ENCODE measurements at regions not wholly inside any gene's neighbourhood (a gene's known extent, or its start where the extent isn't known, plus 50 kb on each side); places are given as distances from the start of the nearest gene placed in this dataset.

GRCh38 chr10:29962166-29962850 lies 97.1 kb downstream of the JCAD start:
- peak; percentile 52 for DNase-seq

- DNase-seq = no peak
Observed at GRCh38 chr10:29961351-29961750, 98.0 kb downstream of the JCAD start.

GRCh38 chr10:29960261-29960660 lies 99.1 kb downstream of the JCAD start:
- DNase-seq = no peak

- DNase-seq = peak; percentile 59
Observed at GRCh38 chr10:29959586-29959985, 99.8 kb downstream of the JCAD start.

GRCh38 chr10:29958440-29958839 lies 100.9 kb downstream of the JCAD start:
- no peak for DNase-seq

GRCh38 chr10:29957907-29958331 lies 101.5 kb downstream of the JCAD start:
- no peak for DNase-seq

- no peak for DNase-seq
Observed at GRCh38 chr10:29957236-29957635, 102.2 kb downstream of the JCAD start.

- no peak for DNase-seq
Observed at GRCh38 chr10:29956335-29956924, 103.0 kb downstream of the JCAD start.

- DNase-seq = no peak
Observed at GRCh38 chr10:29955329-29955935, 104.0 kb downstream of the JCAD start.

- no peak for DNase-seq
Observed at GRCh38 chr10:29951441-29951931, 107.9 kb downstream of the JCAD start.

- no peak for DNase-seq
Observed at GRCh38 chr10:29950391-29950790, 109.0 kb downstream of the JCAD start.

- no peak for DNase-seq
Observed at GRCh38 chr10:29949411-29950011, 109.9 kb downstream of the JCAD start.

- DNase-seq = peak; percentile 42
Observed at GRCh38 chr10:29948881-29949355, 110.5 kb downstream of the JCAD start.

- DNase-seq = no peak
Observed at GRCh38 chr10:29947701-29948060, 111.7 kb downstream of the JCAD start.

GRCh38 chr10:29946953-29947700 lies 112.3 kb downstream of the JCAD start:
- DNase-seq = no peak

GRCh38 chr10:29946614-29946952 lies 112.8 kb downstream of the JCAD start:
- DNase-seq = no peak

- DNase-seq = no peak
Observed at GRCh38 chr10:29941476-29941875, 117.9 kb downstream of the JCAD start.

- DNase-seq = no peak
Observed at GRCh38 chr10:29932991-29933390, 126.4 kb downstream of the JCAD start.

- no peak for DNase-seq
Observed at GRCh38 chr10:29931833-29932232, 127.6 kb downstream of the JCAD start.

GRCh38 chr10:29929006-29929405 lies 130.4 kb downstream of the JCAD start:
- DNase-seq = no peak

- no peak for DNase-seq
Observed at GRCh38 chr10:29926693-29927048, 132.7 kb downstream of the JCAD start.
